ENCODE measurements at regions not wholly inside any gene's neighbourhood (a gene's known extent, or its start where the extent isn't known, plus 50 kb on each side); places are given as distances from the start of the nearest gene placed in this dataset.

- DNase-seq = no peak
Measured at GRCh38 chr5:54927097-54927746, 58.2 kb downstream of the ESM1 start.

- no peak for DNase-seq
Measured at GRCh38 chr5:54924487-54924886, 60.9 kb downstream of the ESM1 start.

DNA sequence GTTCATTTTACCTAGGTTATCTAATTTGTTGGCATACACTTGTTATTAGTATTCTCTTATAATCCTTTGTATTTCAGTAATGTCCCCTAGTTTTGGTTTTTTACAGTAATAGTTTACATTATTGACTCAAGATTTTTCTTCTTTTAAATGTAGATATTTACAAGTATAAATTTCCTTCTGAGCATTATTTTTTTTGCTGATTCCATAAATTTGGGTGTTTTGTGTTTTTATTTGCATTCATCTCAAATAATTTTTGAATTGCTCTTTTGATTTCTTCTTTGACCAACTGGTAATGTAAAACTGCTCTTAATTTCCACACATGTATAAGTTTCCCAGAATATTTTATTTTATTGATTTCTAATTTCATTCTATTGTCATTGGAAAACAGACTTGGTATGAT is 68.1 kb downstream of the ESM1 start:
- DNase-seq = no peak

GRCh38 chr5:54915466-54916027 is 69.8 kb downstream of the ESM1 start:
- no peak for DNase-seq

GRCh38 chr5:54912021-54912420 is 73.4 kb downstream of the ESM1 start:
- no peak for DNase-seq

DNA sequence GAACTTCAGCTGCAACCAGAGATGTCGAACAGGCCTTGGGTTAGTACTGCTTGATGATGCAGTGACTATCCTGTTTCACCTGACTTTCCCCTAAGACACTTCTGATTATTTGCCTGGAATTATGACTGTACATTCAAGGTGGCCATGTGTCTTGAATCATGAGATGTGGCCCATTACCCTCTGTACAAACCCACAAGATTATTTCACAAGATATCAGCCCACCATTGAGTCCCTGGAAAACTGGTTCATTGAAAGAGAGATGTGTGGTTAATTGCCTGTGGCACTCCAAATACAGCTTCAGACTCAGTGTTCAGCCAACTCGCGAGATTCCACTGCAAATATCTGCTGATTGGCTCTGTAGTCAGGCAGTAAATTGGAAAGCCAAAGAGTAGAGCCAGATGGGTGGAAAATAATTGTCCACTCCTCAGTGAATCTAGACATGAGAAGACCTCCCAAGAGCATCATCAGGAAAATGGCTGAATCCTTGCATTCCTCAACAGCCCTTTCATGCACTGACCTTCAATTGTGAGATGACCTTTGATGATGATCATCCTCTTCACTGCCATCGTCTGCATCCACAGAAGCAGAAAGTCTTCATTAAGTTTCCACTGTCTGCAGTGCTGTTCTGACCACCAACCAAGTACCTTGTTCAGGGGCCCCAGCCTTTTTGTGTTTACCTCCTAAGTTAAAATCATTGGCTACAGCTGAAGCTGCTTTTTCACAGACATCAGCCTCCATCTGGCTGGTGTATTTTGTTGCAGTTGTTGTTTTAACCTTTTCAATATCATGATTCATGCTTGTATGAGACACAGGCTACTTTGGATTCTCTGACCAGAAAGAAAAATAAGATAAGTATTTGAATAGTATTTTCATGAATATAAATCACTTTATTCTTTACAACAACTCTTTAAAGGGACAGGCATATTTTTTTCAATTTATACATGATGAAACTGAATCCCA is 75.2 kb downstream of the ESM1 start:
- no peak for DNase-seq

DNA sequence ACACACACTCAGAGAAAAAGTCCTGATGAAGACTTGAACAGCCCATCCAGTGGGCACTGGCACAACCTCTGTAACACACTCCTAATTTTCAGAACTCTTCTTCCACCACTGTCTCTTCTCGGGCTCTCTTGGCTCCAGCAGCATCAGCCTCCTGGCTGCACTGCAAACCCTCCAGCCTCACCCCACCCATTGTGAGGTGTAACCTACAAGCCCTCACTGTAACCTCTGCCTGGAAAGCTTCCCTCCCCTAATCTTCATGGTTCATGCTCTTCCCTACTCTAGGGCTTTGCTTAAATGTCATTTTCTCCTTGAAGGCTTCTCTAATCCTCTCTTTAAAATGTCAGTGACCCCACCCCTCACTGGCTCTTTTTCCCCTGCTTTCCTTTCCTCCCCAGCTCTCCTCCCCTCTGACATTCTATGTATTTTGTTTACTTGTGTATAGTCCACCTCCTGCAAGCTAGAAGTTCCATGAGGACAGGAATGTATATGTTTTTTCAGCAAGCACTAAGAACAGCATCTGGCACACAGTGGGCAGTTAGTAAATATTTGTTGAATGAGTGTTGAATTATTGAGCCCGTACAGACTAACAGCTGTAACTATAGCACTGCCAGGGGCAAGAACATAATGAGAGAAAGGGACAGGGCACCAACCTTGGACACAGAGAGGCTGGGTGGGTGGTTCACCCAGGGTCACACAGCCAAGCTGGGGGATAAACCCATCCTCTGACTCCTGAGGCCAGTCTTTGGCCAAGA is 76.4 kb downstream of the ESM1 start:
- no peak for DNase-seq

DNA sequence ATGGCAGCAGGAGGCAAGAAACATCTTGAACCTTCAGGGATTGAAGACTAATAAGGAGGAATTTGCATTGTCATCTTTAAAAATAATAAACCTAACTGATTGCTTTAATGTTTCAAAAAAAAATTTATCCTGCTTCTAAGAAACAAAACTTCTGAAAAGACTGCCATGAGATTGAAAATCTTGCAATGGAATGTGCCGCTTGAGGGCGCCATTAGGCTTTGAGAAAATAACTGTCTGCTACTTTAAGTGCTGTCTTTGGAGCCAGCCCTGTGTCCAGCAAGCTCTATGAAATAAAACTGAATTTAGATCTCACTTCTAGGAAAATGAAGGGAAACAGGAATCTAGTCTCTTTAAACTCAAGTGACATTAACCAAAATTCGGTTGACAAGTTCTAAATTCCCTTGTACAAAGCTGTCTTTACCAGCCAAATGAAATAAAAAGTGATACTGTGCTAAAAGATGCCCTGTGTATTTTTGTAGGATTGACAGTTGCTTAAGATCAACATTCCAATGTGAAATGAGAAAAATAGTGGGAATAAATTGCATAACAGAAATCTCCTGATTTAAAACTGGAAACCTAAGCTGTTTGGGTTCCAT is 79.4 kb downstream of the ESM1 start:
- peak; percentile 61 for DNase-seq

DNA sequence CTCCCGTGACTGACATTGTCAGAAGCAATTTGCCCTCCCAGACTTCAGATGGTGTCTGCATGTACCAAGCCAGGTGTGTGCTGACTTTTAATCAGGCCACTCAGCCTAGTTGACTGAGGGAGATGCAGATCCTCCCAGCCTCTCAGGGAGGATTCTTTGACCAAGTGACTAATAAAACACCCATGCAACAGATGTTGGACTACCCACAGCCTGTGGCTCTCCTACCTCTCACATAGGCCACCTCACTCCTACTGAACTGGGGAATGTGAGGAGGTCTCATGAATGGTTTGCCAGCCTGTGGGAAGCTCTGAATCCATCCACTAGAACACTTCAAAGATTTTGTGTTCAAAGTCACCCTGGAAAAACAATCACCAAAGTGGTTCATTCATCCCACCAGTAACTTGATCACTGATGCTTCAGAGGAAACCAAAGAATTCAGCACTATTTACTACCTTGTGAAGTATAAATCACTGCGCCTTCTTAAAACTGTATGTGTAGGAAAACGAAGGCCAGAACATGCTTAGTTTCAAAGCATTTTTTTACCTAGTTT is 80.1 kb downstream of the ESM1 start:
- no peak for DNase-seq

DNA sequence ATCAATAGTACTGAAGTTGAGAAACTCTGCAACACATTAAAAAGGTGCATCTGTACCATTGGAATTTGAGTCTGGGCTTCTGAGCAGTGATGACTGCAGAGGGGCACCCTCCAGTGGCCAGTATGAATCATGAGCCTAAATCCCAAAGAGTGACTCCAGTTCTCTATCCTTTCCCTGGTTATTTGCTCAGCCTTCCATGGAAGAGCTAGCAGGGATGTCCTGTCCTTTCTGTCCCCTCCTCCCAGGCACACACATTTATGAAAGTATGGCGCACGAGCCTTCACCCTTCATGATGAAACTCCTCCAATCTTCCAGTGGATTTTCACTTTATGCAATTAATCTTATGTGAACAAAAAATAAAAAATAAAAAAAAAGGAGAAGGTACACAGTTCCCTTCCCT is 81.0 kb downstream of the ESM1 start:
- no peak for DNase-seq

GRCh38 chr5:54902791-54903473 is 82.5 kb downstream of the ESM1 start:
- DNase-seq = no peak

DNA sequence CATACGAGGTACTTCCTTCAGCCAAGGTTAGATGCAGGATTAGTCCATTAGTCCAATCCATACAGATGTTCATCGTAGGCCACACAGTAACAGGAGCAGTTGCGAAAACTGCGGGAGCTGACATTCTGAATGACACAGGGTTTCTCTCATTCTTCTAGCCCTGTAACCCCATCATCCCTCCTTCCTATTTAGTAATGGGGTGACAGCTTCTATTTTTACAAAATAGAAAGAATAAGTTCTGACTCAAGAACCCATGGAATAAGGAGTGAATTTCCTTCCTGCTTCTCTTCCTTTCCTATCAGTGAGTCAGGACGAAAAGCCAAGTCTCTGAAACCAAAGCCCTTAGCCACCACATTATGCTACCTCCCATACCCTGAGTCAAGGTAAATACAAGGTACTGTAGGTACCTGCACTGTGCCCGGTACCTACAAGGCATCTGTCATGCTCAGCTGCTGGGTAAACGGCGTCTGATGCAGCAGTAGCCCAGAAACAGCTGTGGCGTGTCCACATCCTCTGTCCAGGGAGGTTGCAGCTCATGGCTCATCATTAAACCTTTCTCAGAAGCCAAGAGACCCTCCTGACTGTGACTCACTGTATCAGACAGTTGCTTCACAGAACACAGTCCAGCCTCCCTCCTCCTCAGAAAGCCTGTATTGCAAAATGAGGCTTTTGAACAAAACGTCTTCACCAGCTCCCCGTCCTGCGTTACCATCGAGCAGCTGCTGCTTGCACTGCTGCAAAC is 84.2 kb downstream of the ESM1 start:
- no peak for DNase-seq

DNA sequence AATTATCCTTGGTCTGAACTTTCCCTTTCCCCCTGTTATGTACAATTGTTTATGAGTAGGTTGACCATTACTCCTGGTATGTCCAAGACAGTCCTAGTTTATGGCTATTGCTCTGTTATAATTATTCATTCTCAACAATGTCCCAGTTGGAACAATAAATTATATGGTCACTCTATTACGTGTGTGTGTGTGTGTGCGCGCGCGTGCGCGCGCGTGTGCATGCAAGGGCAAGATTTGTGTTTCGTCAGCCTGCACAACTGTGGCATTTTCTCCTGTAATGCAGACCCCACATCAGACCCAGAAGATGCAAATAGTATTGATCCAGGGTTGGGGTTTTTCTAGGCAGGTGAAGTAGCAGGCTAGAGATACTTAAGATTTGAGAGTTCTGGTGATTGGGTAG is 88.4 kb downstream of the ESM1 start:
- no peak for DNase-seq

- no peak for DNase-seq
Measured at GRCh38 chr5:54895816-54896341, 89.5 kb downstream of the ESM1 start.

- no peak for DNase-seq
Measured at GRCh38 chr5:54894957-54895815, 90.2 kb downstream of the ESM1 start.

GRCh38 chr5:54889826-54890225 is 95.6 kb downstream of the ESM1 start:
- no peak for DNase-seq

DNA sequence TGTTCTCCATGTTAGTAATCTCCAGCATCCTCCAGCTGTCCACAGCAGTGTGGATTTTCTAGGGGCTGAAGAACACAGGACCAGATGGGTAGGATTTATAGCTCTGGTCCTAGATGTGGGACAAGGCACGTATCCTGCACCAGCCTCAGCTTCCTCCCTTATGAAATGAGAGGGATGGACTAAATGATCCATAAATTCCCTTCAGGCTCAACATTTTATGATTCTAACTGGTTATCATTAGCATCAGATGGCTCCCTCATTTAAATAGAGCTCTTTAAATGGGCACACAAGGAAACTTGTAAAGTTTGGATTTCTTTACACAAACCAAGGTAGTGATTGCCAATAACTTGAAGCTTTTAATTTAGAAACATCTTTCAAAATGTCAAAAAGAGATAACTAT is 97.7 kb downstream of the ESM1 start:
- DNase-seq = no peak

DNA sequence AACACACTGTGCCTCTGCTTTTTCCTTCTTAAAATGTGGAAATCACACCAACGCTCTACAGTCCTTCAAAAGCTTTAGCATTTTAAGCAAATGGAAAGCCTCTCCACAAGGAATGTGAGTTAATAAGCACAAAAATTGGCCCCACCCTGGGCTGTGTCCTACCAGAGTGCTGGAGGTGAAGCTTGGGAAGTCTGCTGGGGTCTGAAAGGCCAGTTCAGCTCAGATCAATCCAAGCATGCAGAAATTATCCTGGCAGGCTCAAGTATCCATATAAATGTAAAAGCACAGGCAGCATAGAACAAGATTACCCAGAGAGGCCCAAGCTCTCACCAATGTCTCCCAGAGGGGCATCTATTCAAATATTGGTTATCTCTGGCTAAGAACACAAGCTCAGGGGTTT is 98.5 kb downstream of the ESM1 start:
- DNase-seq = no peak

DNA sequence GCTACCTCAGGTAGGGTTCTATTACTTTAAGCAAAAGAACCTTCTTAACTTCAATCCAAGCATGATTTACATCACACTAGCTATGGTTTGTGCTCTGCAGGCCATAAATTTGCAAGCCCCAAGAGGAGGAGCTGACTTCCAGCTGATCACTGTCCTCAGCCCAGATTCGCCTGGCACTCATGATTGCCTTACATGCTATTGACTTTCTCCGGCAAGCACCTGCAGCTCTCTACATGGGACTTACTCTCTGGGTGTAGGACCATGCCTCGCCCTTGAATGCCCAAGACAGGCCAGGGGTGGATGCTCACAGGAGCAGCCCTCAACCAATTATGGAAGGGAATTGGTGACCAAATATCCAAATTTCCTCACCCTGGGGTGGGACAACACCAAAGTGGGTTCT is 99.8 kb downstream of the ESM1 start:
- no peak for DNase-seq

DNA sequence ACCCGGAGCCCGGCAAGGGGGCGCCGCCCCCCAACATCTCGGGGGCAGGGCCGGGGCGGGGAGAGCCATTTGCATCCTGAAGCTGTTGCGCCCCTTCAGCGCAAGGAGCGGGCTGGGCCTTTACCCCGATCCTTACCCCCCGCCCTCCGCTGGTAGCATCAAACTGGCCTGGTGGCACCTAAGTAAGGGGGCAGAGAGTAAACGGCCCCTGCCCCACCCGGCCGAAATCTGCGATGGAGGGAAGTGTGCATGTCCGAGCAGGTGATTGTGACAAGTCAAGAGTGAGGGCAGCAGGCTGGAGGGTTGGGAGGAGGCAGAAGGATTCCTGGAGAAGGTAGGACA is 101.2 kb downstream of the ESM1 start:
- no peak for DNase-seq
